ENCODE measurements at regions not wholly inside any gene's neighbourhood (a gene's known extent, or its start where the extent isn't known, plus 50 kb on each side); places are given as distances from the start of the nearest gene placed in this dataset.

DNA sequence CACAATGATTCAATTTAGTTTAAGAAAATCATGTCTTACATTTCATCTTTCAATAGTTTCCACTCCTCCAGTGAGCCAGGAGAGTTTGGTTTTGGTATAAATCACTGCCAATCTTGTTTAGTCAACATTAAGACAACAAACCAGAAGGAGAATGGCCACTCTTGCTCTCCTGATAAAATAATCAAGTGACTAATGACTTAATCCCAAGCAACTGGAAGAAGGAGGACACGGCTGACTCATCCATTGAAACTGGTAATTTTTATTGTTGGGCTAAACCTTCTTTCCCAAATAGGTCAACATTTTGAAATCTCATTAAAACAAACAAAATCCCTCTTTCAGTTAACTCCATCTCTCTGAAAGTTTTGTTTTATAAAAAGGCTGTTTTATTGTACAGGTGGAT, 230.2 kb downstream of the CLCN4 start:
- peak; percentile 22 for DNase-seq (ENCODE audit: low read depth, low spot score)

DNA sequence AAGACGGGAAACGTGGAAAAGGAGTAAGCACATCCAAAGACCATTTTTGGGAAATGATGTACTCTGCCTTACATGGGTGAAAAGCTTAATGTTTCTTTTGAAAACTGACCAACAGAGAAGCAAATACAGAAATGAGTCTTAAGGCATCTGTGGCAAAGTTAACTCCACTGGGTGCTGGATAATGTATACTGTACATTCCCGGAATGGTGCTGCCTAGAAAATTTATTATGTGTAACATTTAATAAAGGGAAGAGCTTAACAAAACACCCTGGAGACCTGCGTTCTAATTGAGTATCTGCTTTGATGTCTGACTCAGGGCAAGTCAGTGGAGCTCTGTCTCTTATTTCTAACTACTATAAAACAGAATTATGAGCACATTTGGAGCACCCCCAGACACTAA, 230.2 kb downstream of the MID1 start:
- DNase-seq (ENCODE audit: low read depth, low spot score): no peak
- H3K27ac ChIP-seq: no peak overlapping the region

More for the DNA sequence above, 230.2 kb downstream of the CLCN4 start:
- H3K27ac ChIP-seq: no peak overlapping the region

DNA sequence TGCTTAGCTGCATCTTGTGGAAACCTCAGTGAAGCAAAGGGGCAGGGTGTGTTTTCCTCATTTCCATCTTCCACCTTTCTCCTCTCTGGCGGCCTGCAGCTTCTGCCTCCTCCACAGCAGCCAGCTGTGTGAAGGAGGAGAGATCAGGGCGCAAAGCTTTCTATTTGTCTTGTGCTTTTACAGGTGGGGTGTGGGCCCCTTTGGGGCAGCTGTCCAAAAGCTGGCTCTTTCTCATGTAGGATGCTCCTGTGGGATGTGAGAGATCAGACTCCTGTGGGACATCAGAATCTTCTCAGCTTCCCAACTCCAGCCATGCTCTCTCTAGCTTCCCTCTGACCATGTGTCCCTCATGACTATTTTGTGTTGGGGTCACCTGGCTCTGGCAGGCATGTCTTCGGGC, 227.1 kb downstream of the MID1 start:
- DNase-seq (ENCODE audit: low read depth, low spot score): no peak

DNA sequence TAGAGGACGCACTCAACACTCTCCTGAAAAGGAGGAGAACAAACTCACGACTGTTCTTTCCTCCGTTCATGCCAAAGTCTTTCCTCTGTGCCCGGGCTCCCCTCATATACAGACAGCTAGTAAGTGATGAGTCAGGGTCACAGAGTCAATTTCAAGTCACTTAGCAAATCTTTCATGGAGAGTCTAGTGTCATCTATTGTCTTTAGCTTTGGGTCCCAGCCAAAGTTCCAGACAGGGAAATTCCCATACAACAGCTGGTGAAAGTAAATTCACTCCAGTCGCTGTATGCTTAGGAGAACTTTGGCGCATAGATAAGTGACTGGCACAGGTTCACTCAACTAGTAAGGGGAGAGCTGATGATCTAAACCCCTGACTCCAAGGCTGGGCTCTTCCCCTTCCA, 226.5 kb downstream of the MID1 start:
- no peak for DNase-seq (ENCODE audit: low read depth, low spot score)
- H3K27ac ChIP-seq: no peak overlapping the region

More for the DNA sequence above, 227.1 kb downstream of the MID1 start:
- H3K27ac ChIP-seq: no peak overlapping the region

DNA sequence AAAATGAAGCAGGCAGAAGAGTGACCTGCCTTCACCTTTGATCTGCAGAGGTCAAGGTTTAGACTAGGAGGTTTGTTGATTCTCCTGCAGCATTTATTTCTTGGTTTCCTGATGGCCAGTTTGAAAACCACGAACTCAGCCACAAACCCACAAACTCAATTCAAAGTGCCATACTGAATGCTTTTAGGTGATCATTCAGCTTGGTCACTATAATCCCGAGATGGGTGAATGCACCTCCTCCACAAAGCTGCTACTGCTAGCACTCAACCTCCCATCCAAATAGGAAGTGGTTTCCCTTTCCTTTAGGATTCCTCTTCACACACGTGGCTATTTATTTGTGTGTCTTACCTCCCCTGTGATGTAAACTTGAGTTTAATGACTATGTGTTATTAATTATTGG, 225.2 kb downstream of the MID1 start:
- H3K27ac ChIP-seq: no peak overlapping the region
- DNase-seq (ENCODE audit: low read depth, low spot score): no peak
